HG03159 (cell line): ENCODE measurements at regions not wholly inside any gene's neighbourhood (a gene's known extent, or its start where the extent isn't known, plus 50 kb on each side); places are given as distances from the start of the nearest gene placed in this dataset.

Source experiments
- ATAC-seq: cut with Tn5 transposase; IDR thresholded peaks from one replicate; pipeline ENCODE4 v1.9.1; 2021; ENCODE audit warnings: mild to moderate bottlenecking, moderate library complexity; ENCODE audit not compliant: unreplicated experiment

DNA sequence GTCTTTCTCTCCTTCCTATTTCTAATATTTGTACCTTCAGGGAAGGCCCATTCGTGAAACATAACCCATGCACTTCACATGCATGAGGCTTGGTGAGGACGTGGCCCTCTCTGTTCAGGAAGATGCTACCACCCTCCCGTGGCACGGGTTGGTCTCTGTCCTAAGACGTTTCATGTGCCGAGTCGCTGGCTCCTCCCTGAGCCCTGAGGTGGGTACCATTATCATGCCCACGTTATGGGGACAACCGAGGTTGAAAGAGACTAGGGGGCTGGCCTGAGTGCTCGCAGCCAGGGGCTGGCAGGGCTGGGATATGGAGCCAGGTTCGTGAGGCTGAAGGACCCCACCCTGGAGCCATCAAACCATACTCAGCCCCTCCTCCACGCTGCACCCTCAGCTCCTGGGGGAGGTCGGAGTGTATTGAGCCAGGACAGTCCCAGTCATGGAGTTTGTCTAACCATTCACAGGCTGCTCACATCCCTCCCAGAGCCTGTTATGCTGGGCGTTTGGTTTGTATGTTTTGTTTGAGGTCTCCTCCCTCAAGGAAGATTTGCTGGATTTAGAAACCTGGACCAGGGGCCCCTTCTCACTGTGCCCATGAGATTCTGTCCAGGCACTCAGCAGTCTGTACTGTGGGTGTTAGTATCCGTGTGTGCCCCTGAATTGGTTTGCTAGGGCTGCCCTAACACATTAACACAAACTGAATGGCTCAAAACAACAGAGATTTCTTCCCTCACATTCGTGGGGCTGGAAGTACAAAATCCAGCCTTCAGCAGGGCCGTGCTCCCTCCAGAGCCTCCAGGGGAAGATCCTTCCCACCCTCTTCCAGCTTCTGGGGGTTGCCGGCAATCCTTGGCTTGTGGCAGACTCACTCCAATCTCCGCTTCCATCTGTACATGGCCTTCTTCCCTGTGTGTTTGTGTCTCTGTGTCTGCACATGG, 88.3 kb downstream of the ANKRD60 start:
- no peak for ATAC-seq

DNA sequence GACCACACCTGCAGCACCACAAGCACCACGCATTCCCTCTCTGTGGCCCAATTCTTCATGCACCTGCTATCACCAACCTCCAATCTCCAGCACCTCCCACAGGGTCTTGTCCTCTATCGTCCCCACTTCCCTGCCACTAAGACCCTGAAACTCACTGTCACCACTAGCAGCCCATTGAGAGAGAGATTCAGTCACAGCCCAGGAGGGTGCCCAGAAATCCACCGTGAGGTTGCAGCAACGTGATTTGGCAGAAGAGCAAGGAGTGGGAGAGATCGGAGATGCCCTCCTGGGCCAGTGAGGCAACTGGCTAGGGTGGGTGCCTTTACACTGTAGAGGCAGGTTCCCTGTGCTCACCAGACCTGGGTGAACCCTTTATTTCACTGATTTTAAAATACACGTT, 90.1 kb downstream of the ANKRD60 start:
- ATAC-seq, result no peak

DNA sequence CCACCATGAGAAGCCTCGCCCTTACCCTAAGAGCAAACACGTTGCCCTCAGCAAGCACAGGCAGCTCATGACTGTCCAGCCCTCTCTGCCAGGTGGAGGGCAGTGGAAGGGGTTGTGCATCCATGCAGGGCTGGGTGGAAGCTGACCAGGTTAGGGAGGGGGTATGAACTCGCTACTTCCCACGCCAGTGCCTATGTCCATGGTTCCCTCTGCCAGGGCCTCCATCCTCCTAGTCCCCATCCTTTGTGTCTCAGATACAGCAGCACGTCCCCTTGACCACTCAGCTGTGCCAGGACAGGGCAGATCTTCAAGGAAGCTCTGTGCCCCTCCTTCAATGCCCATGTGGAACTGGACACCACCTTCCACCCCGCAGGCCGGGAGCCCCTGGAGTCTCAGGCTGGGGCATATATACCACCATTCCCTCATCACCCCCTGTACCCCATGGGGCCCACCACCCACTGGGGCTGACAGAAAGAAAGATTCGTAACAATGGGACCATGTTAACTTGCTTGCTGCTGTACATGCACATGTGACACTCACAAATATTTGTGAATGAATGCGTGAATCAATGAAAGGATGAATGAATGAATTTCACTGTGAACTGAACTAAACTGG, 90.7 kb downstream of the ANKRD60 start:
- no peak for ATAC-seq

DNA sequence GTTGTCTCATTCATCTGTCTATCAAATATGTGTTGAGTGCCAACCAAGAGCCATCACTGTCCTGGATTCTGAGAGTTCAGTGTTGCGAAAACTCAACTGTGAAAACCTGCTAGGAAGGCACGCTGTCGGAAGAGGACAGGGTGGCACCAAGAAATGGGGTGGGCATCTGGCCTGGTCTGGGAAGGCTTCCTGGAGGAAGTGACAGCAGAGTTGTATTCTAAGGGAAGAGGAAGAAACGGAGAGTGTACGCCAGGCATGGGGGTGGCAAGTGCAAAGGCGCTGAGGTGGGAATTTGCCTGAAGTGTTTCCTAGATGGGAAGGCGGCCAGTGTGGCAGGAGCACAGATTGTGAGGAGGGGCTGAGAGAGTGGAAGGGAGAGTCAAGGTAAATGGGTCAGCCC, 91.2 kb downstream of the ANKRD60 start:
- no peak for ATAC-seq

DNA sequence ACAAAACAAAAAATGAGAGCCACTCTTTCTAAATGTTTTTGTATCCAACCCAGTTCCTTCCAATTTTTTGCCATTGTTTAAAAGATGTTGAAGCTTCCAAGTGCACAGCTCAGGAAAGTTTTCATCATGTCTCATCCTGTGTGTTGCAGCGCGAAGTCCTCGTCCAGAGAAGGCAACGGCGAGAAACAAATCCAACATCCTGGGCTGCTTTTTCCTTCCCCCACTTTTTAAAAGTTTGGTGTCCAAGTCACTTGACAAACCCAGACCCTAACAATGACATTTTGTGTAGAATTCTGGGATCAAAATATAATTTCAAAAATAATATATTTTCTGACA, 92.3 kb downstream of the ANKRD60 start:
- ATAC-seq, result no peak

DNA sequence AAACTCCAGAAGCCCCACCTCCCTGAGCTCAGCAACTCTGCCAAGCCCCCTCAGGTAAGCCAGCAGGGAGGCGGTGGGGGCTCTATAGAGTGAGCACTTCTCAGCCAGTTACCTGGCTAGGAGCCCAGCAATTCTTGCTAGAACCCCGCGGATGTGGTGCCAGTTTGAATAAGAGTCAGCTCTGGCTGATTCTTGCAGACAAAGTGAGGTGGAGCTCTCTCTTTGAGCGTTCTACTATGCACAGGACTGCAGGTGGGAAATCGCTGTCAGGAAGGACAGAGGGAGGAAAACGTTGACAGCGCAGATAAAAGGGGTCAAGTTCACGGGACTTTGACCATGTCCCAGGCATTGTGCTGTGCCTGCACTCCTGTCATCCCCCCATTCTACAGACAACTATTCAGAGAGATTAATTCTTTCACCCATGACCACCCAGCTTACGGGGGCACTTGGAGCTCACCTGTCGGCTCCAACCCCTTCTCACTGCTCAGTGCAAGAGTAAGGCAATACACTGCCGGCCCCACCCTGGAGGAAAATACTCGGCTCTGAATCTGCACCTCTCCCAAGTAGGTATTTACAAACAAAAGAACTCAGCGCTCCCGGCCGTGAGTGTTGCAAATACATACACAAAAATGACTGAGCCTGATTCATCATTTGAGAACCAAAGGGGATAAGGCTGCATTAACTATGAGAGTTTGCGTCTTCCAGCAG, 92.9 kb downstream of the ANKRD60 start:
- ATAC-seq, result no peak

DNA sequence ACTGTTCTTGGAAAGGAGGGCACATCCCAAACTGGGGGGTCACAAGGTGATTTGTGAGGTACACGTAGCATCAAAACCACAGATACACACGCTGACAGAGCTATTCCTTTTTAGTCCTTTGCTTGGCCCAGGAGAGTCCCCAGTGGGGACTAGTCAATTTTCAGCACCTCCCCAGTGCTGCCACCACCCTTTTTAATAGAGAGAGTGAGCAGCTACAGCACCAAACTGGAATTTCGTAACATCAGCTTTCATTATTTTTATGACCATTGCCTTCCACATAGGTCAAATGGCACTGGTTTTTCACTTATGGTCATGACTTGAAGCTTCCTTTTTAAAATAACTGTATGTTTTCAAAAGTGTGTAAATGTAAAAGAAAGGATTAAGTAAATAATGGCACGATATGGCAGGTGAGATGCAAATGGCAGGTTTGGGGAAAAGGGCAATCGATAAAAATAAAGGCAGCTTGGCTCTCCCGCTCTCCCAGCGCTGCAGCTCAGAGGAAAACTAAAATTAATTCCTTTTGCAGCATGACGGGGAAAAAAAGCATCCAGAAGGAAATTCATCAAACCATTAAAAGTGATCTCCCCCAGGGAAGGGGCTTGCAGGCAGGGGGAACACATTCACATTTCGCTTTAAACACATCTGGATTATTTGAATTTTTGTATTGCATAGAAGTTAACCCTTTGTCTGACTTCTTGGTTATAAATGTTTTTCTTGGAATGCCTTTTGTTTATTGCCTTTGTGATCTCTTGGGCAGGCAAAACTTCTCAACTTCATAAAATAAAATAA, 95.2 kb downstream of the ANKRD60 start:
- no peak for ATAC-seq

DNA sequence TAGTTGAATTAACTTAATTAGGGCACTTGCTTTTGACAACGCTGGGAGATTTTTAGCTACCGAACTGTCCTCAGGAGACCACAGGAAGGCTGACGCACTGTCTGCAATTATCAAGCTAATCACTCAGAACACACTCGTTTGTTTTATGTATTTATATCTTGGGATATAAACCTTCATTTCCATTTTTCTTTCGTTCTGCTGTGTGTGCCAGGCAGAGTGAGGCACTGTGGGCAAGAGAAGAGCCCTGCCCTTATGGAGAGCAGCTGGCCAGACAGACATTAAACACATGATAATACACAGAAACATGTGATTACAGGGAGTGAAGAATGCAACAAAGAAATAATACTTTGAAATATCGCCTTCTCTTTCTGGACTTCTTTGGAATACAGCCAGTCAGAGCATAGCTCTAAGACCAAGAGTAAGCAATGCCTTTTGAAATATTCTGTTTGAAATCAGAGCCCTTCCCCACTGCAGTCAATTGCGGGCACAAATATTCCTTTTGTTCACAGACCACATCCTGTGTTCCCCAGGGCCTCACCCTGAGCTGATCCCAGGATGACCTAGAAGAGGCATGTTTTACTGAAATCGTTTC, 96.8 kb downstream of the ANKRD60 start:
- ATAC-seq, result no peak

DNA sequence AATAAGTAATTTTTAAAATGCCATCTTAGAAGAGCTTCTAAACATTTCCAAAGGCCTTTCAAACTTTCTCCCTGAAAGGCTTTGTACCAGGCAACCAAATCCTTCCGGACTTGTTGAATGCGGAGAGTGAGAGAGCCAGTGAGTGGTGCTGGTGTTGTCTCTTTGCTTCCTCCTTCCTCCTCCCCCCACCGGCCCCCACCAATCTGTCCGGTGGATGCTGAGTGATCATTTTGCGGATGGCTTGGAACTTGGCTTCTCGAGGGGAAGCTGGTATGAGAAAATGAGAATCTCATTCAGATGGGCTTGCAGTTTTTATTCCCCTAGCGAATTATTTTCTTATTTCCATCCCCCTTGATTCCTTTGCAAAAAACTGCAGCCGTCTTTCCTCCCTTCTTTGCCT, 97.3 kb downstream of the ANKRD60 start:
- no peak for ATAC-seq

DNA sequence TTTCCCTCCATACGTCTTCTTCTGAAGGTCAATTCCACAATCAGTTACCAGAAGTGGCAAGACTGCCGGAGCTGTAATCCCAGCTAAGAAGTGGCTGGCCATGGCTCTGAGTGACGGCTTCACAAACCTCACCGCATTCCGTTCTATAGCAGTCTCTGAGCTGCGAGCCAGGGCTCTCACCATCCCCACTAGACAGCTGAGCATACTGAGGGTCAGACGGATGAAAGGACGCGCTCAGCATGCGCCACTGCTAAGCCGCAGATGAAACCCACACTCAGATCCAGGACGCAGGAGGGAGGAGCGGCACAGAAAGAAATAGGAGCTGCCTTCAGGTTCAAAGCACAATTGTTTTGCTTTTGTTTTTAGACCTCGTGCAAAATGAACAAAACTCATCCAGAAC, 97.9 kb downstream of the ANKRD60 start:
- no peak for ATAC-seq

DNA sequence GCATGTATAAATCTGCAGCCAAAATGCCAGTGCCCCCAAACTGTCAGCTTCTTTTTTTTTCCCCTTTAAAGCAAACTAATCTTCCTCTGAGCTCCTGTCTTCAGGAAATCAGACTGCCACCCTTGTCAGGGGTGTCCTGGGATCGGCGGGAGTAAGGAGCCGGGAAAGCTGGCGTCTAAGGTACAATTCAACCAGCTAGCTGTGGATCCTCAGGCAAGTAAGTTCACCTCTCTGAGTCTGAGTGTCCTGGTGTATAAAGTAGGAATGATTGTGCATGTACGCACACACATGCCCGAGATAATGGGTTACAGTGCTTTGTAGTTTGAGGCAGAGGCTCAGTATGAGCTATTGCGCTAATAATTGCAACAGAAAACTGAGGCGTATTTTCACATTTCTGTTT, 98.3 kb downstream of the ANKRD60 start:
- ATAC-seq, result no peak

DNA sequence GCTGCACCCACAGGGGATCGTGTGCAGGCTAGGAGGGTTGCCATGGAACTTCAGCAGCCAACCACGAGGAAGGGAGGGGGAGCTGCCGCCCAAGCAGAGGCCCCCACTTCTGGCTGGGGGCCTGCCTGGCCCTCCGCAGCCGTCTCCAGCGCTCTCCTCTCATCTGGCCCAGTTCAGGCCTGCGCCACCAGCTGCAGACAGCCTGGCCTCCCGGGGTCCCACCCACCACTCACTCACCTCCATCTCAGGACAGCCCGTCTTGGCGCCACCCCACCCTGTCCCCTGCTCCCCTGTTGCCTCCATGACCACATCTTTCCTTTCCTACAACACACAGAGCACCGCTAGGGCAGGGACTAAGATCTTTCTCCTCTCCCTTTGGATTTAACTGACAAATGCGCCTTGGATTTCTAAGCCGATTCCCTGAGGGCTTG, 98.7 kb downstream of the ANKRD60 start:
- ATAC-seq, result no peak

DNA sequence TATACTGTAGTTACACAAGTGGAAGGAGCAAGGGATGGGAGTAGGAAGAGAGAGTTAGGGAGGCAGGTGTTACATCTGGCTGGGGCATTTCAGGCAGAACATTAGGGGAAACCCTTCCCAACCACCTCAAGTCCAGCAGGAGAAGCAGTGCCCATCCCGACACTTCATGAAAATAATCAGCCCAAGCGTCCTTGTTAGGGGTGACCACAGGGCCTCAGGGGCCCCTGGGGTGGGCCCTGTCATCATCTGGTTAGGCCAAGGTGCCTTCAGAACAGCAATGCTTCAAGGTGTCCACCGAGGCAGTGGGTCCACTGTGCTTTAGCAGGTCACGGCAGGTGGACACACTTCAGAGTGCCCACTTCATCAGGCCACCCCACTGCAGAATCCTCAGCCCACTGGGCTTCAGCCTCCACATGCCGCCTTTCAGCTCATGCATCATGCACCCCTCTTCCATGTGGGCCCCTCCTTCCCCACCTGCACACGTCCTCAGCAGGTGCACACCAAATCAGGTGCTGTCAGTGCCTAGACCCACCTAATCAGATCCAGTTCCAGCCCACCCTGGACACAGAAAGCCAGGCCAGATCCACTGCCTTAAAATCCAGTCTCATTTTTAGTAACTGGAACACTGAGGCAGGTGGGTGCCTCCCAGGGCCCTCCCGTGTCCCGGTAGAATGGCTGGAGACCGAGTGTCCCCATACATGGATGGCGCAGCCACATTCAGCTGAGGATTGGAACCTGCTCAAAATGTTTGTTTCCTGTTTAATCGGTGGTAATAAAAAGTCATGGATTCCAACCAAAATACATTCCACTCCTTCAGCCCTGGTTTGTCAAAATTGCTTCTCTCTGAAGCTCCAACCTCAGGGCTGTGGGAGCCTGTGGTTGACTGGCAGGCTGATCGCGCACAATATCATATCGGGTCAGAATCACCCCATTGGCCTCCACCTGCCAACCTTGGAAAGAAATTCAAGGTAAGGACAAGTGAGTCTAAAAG, 99.5 kb downstream of the ANKRD60 start:
- ATAC-seq, result no peak

DNA sequence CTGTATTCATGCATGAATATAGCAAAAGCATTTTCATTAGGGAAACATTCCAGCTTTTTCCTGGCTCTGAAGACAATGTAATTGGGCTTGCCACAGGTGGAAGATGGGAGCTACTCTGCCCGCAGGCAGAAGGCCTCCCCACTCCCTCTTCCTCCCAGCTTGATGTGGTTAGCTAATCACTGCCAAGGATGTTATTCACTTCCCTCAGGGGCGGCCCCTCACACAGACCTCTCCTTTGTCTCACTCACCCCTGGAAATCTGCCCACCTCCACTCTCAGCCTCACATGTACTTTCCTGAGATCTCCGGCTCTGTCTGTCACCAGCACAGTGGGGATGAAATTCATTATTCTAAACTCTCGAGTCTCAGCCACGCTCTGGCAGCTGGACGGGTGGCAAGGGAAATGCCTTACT, 100.7 kb downstream of the ANKRD60 start:
- no peak for ATAC-seq

DNA sequence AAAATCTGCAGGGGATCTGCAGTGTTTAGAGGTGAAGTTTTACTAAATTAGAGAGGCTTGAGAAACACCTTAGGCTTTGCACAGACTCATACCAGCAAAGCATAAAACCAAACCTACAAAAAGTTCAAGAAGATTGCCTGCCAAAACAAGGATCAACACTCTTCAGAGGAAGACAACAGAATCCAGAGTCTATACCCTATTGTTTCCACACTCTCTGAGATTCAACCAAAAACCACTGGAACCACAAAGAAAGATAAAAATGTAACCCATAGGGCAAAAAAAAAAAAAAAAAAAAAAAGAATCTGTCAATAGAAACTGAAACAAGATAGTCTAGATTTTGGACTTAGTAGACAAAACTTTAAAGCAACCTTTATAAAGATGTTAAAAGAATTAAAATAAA, 102.7 kb downstream of the ANKRD60 start:
- ATAC-seq, result no peak

DNA sequence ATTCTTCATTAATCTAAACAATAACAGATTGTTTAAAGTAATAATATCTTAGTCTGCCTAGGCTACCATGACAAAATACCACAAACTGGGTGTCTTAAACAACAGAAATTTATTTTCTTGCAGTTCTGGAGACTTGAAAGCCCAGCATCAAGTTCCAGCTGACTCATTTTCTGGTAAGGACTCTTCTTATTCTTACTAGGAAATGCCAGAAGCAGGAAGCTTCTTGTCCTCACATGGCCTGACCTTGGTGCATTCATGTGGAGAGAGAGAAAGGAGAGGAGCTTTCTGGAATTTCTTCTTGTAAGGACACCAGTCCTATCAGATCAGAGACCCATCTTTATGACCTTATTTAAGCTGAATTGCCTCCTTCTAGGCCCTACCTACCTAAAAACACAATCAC, 110.5 kb downstream of the ANKRD60 start:
- ATAC-seq, result no peak

DNA sequence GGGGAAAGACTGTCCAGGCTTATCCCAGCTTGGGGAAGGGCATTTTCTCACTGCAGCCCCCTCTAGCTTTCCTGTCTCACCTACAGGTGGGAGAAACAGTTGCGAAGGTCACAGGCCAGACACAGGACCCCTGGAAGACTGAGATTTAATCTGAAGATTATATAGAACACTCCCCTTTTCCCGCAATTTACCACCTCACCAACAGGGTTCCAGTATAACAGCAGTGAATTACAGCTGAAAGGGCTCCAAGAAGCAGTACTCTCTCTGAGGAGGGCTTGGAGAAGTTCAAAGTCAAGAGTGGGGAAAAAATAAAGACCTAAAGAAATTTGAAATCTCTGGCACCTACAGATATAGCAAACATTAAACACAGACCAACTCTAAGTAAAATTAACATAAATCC, 111.9 kb downstream of the ANKRD60 start:
- no peak for ATAC-seq

DNA sequence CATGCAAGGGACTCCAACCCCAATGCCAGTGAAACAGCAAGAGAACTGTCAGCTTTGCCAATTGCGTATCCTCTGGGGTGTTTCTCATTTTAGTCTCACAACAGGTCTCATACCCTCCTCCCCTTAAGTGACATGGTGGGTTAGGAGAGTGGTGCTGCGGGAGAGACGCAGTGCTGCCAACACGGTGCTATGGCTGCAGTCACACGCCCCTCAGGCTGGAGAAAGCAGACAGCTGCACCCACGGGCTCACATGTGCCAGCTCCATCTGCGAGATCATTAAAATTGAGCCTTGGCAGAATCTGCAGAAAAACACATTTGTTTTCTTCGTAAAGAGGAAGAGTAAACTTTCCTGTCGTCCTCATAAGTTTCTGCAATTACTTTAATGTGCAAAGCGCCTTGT, 114.7 kb downstream of the ANKRD60 start:
- no peak for ATAC-seq

DNA sequence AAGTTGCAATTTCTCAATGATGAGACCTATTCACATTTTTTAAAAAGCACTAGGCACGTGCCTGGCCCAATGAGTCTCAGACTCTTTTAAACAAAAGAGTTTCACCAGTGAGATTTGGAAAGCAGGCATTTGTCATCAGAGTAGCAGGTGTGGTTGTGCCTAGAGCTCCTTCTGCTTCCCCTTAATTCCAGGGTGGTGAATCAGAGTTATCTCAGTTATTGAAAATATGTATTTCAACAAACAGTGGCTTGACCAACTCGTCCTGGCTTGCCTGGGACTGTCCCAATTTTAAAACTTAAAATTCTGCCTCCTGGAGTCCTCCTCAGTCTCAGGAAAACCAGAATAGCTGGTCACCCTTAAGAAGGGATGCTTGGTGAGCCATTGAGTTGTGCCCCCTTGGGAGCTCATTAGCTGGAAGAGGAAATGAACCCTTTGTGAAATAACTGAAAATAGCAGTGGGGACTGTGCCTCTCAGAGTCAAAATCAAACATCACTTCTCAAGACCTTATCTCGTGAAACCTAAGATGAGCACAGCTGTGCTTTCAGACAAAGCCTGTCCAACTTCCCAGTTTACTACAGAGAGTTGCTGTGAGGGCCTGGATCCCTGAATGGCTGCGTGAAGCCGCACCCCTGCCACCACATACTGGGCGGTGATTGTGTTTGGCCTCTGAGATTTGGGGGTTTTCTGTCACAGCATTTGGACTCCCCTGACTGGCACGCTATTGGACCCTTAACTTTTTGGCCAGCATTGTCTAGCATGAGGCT, 116.3 kb downstream of the ANKRD60 start:
- no peak for ATAC-seq
